Mammary epithelial cell (primary cell): ENCODE measurements at regions not wholly inside any gene's neighbourhood (a gene's known extent, or its start where the extent isn't known, plus 50 kb on each side); places are given as distances from the start of the nearest gene placed in this dataset.

Experiments used
- EZH2 ChIP-seq: IDR thresholded peaks from 2 replicates; pipeline ENCODE4 v1.6.1; 2012; ENCODE audit warnings: low read length, inconsistent platforms, borderline replicate concordance
- TF ChIP-seq, protein P1 (sequence below), 2 donors: IDR thresholded peaks in 1 of 2; conservative IDR thresholded peaks in 1 of 2; 2 replicates each; pipeline ENCODE4 v1.5.1; 2011 to 2012; ENCODE audit warnings: inconsistent platforms in 2 of 2, low read length in 2 of 2, mild to moderate bottlenecking in 2 of 2, control low read depth in 1 of 2, low read depth in 1 of 2; ENCODE audit not compliant: insufficient read depth in 1 of 2; ENCODE audit errors: extremely low read depth in 1 of 2

DNA sequence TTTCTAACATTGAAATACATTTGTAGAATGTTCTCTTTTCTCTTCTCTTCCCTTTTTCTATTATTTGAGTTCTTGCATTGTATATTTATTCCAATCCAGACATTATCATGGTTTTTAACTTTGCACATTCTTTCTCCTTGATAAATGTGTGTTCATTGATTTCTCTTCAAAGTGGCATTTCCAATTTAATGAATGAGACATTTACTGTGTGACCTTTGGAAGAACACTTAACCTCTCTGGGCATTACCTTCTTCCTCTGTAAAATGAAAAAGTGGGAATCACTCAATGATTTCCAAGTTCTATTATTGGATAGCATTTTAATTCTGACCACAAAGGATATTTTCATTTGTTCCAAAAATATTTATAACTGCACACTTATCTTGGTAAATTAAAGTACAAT is 1095.8 kb downstream of the GALC start:
- TF ChIP-seq, protein P1, sequence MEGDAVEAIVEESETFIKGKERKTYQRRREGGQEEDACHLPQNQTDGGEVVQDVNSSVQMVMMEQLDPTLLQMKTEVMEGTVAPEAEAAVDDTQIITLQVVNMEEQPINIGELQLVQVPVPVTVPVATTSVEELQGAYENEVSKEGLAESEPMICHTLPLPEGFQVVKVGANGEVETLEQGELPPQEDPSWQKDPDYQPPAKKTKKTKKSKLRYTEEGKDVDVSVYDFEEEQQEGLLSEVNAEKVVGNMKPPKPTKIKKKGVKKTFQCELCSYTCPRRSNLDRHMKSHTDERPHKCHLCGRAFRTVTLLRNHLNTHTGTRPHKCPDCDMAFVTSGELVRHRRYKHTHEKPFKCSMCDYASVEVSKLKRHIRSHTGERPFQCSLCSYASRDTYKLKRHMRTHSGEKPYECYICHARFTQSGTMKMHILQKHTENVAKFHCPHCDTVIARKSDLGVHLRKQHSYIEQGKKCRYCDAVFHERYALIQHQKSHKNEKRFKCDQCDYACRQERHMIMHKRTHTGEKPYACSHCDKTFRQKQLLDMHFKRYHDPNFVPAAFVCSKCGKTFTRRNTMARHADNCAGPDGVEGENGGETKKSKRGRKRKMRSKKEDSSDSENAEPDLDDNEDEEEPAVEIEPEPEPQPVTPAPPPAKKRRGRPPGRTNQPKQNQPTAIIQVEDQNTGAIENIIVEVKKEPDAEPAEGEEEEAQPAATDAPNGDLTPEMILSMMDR (conservative IDR thresholded peaks at IDR 0.05 in 1 of 2, IDR thresholded peaks at IDR 0.05 in 1 of 2; ENCODE audit: extremely low read depth in 1 of 2, insufficient read depth in 1 of 2, low read depth in 1 of 2, low read length in 2 of 2) = no peak
- no peak for TF ChIP-seq EZH2
